ENCODE measurements at regions not wholly inside any gene's neighbourhood (a gene's known extent, or its start where the extent isn't known, plus 50 kb on each side); places are given as distances from the start of the nearest gene placed in this dataset.
"Not testable (repeated sequence)": the region's sequence is repeated elsewhere in the genome, so short reads cannot be mapped to it uniquely, and the experiment has no call there.

GRCh38 chr11:38865922-38866321 is 2267.9 kb upstream of the RAG2 start:
- DNase-seq = no peak

GRCh38 chr11:38842991-38843390 is 2245.0 kb upstream of the RAG2 start:
- DNase-seq = no peak

GRCh38 chr11:38839071-38839470 is 2241.0 kb upstream of the RAG2 start:
- DNase-seq = no peak

GRCh38 chr11:38835966-38836365 is 2237.9 kb upstream of the RAG2 start:
- DNase-seq = no peak

GRCh38 chr11:38824573-38824972 is 2226.5 kb upstream of the RAG2 start:
- peak; percentile 29 for DNase-seq

- DNase-seq = not testable (repeated sequence)
Observed at GRCh38 chr11:38821786-38822185, 2223.8 kb upstream of the RAG2 start.

- peak; percentile 1 for DNase-seq
Observed at GRCh38 chr11:38819981-38820380, 2221.9 kb upstream of the RAG2 start.

GRCh38 chr11:38818720-38819119 is 2220.7 kb upstream of the RAG2 start:
- DNase-seq = peak; percentile 9

- DNase-seq = no peak
Observed at GRCh38 chr11:38814670-38815069, 2216.6 kb upstream of the RAG2 start.

GRCh38 chr11:38809521-38809920 is 2211.5 kb upstream of the RAG2 start:
- DNase-seq = no peak

- DNase-seq = no peak
Observed at GRCh38 chr11:38796281-38796680, 2198.2 kb upstream of the RAG2 start.

- no peak for DNase-seq
Observed at GRCh38 chr11:38795027-38795426, 2197.0 kb upstream of the RAG2 start.

GRCh38 chr11:38791346-38791961 is 2193.4 kb upstream of the RAG2 start:
- peak; percentile 83 for DNase-seq

- DNase-seq = no peak
Observed at GRCh38 chr11:38788561-38788960, 2190.5 kb upstream of the RAG2 start.

- no peak for DNase-seq
Observed at GRCh38 chr11:38784164-38784563, 2186.1 kb upstream of the RAG2 start.

GRCh38 chr11:38766796-38767195 is 2168.8 kb upstream of the RAG2 start:
- DNase-seq = peak; percentile 13

- no peak for DNase-seq
Observed at GRCh38 chr11:38759394-38759793, 2161.4 kb upstream of the RAG2 start.

- DNase-seq = no peak
Observed at GRCh38 chr11:38756537-38756936, 2158.5 kb upstream of the RAG2 start.

GRCh38 chr11:38751421-38751820 is 2153.4 kb upstream of the RAG2 start:
- DNase-seq = no peak

- DNase-seq = not testable (repeated sequence)
Observed at GRCh38 chr11:38746516-38746915, 2148.5 kb upstream of the RAG2 start.

- peak; percentile 65 for DNase-seq
Observed at GRCh38 chr11:38723361-38723760, 2125.3 kb upstream of the RAG2 start.

- no peak for DNase-seq
Observed at GRCh38 chr11:38721586-38722315, 2123.7 kb upstream of the RAG2 start.

- DNase-seq = peak; percentile 21
Observed at GRCh38 chr11:38718659-38719058, 2120.6 kb upstream of the RAG2 start.

GRCh38 chr11:38718049-38718448 is 2120.0 kb upstream of the RAG2 start:
- no peak for DNase-seq

GRCh38 chr11:38711110-38711509 is 2113.1 kb upstream of the RAG2 start:
- DNase-seq = no peak
